Calu3 (cell line): ENCODE measurements at regions not wholly inside any gene's neighbourhood (a gene's known extent, or its start where the extent isn't known, plus 50 kb on each side); places are given as distances from the start of the nearest gene placed in this dataset.

Source experiments
- BruUV-seq: library from RNA; stranded (reverse); fragments of 400-500 nt; replicated peaks from 2 replicates; lab custom pipeline; 2021; lab: Mats Ljungman, UMichigan
- CTCF ChIA-PET: fragments of 300-600 bp; sonication (Branson Sonifier 250); formaldehyde crosslinking; loops from one replicate; lab custom pipeline; 2022; ENCODE audit warnings: antibody characterized with exemption; lab: Charles Lee
- DNase-seq: peaks from one replicate; pipeline ENCODE4 v3.0.0; 2022
- H3K27ac Mint-ChIP-seq: one replicate; pipeline ENCODE4 v1.8.0; 2022; ENCODE audit warnings: mixed read lengths; ENCODE audit not compliant: unreplicated experiment
- H3K27me3 Mint-ChIP-seq: one replicate; pipeline ENCODE4 v1.8.0; 2022; ENCODE audit warnings: mixed read lengths; ENCODE audit not compliant: unreplicated experiment
- H3K36me3 Mint-ChIP-seq: one replicate; pipeline ENCODE4 v1.8.0; 2022; ENCODE audit warnings: mild to moderate bottlenecking, moderate library complexity, mixed read lengths; ENCODE audit not compliant: insufficient read depth, unreplicated experiment
- H3K4me1 Mint-ChIP-seq: one replicate; pipeline ENCODE4 v1.8.0; 2022; ENCODE audit warnings: mild to moderate bottlenecking, low read depth, mixed read lengths; ENCODE audit not compliant: unreplicated experiment
- H3K4me3 Mint-ChIP-seq: one replicate; pipeline ENCODE4 v1.8.0; 2022; ENCODE audit warnings: mild to moderate bottlenecking, low read depth, moderate library complexity, mixed read lengths; ENCODE audit not compliant: unreplicated experiment
- H3K9me3 Mint-ChIP-seq: one replicate; pipeline ENCODE4 v1.8.0; 2022; ENCODE audit warnings: low read depth, mixed read lengths; ENCODE audit not compliant: unreplicated experiment
- CTCF ChIP-seq: fragments of 200-600 bp; IDR thresholded peaks from one replicate; pipeline ENCODE4 v1.8.0; 2022; ENCODE audit warnings: antibody characterized with exemption; ENCODE audit not compliant: unreplicated experiment
- intact Hi-C: fragments of 100-400 bp; cut with micrococcal nuclease; formaldehyde crosslinking; loops from one replicate; pipeline ENCODE4 v1.10.0; 2022; ENCODE audit not compliant: unreplicated experiment

DNA sequence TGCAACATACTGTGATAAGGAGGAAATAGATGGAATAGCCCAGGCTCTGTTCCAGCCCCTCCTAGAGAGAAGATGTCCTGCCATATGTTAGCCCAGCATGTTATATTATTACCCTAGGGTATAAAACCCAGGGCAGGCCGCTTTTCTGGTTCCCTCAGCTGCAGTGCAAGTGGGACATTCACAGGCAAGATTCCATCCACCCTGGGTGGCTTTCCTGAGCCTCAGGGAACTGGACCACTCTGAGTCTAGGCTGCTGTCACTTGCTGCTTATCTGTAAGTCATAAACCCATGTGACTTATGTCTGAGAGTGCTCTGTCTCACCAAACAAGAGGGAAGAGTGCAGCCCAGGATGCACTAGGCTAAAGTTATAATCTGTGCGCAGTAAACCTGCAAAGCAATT lies 413.2 kb downstream of the MZT1 start:
- no peak for TF ChIP-seq CTCF
- H3K4me1 Mint-ChIP-seq = no peaks in the 10 kb centered on the region
- intact Hi-C loops = no loop called here
- H3K27ac Mint-ChIP-seq = no peak overlapping the region
- H3K36me3 Mint-ChIP-seq = no peaks in the 10 kb centered on the region
- no peak for DNase-seq
- no peaks in the 10 kb centered on the region for H3K27me3 Mint-ChIP-seq
- no peak overlapping the region for H3K4me3 Mint-ChIP-seq
- BruUV-seq = no TSS peak
- no peaks in the 10 kb centered on the region for H3K9me3 Mint-ChIP-seq
- CTCF ChIA-PET = no interaction called here

GRCh38 chr13:72313546-72313945 lies 413.9 kb downstream of the MZT1 start:
- H3K27me3 Mint-ChIP-seq = no peaks in the 10 kb centered on the region
- no peak for DNase-seq
- H3K4me3 Mint-ChIP-seq = no peak overlapping the region
- CTCF ChIA-PET = no interaction called here
- H3K4me1 Mint-ChIP-seq = no peaks in the 10 kb centered on the region
- no TSS peak for BruUV-seq
- no peaks in the 10 kb centered on the region for H3K9me3 Mint-ChIP-seq
- intact Hi-C loops = no loop called here
- TF ChIP-seq CTCF = no peak
- no peak overlapping the region for H3K27ac Mint-ChIP-seq
- H3K36me3 Mint-ChIP-seq = no peaks in the 10 kb centered on the region

- Mint-ChIP-seq H3K4me1 (no peaks in the 10 kb centered on the region), H3K27me3 (no peaks in the 10 kb centered on the region), H3K4me3 (no peak overlapping the region), H3K36me3 (no peaks in the 10 kb centered on the region), H3K27ac (no peak overlapping the region), H3K9me3 (no peaks in the 10 kb centered on the region)
- intact Hi-C loops = no loop called here
- TF ChIP-seq CTCF = no peak
- DNase-seq = no peak
- BruUV-seq = no TSS peak
- CTCF ChIA-PET = no interaction called here
These were observed 423.3 kb downstream of the MZT1 start for GRCh38 chr13:72303941-72304746.

DNA sequence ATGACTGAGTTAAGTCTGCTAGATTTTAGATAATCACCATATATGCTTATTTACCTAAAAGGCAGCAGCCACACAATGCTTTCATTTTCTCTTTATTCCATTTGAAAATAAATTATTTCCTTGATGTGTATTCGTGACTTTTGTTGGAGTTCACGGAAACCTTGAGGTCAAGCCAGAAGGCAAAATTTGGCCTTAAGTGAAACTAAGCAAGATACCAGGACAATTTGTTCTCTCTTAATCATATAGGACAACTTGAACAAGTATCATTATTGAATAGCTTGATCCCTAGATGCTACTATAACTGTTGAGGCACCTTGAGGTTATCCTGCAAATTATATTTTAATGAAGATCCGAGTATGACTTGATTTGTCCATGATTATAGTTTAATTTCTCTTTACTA lies 429.2 kb upstream of the DACH1 start:
- TF ChIP-seq CTCF = no peak
- Mint-ChIP-seq H3K27ac (no peak overlapping the region), H3K9me3 (no peaks in the 10 kb centered on the region), H3K27me3 (no peaks in the 10 kb centered on the region), H3K36me3 (no peaks in the 10 kb centered on the region), H3K4me3 (no peak overlapping the region), H3K4me1 (peaks cover 10% of the 10 kb centered on the region)
- DNase-seq = no peak
- no TSS peak for BruUV-seq
- intact Hi-C loops = no loop called here
- CTCF ChIA-PET = no interaction called here
